GM23338 (cell line): ENCODE measurements at regions not wholly inside any gene's neighbourhood (a gene's known extent, or its start where the extent isn't known, plus 50 kb on each side); places are given as distances from the start of the nearest gene placed in this dataset.

Experiments used
- ATAC-seq: fragments of 200-7000 bp; cut with Tn5 transposase; 3 replicates; pipeline ENCODE4 v1.9.1; 2020
- DNase-seq: peaks from one replicate; pipeline ENCODE4 v3.0.0-alpha.2; 2015; ENCODE audit warnings: low spot score
- H2AFZ ChIP-seq: fragments of 200-600 bp; sonication (generic); 2 replicates; pipeline ENCODE4 v1.8.0; 2016; ENCODE audit warnings: antibody characterized with exemption, mild to moderate bottlenecking, moderate library complexity
- H3F3A ChIP-seq: fragments of 200-600 bp; sonication (generic); replicated peaks from 2 replicates; pipeline ENCODE4 v1.8.0; 2017; ENCODE audit warnings: antibody characterized with exemption, mixed run types, low read depth
- H3K27ac ChIP-seq: fragments of 200-600 bp; sonication (generic); 2 replicates; pipeline ENCODE4 v1.6.1; 2016; ENCODE audit warnings: low read depth
- H3K27me3 ChIP-seq: fragments of 200-600 bp; sonication (generic); 2 replicates; pipeline ENCODE4 v1.8.0; 2016; ENCODE audit warnings: mild to moderate bottlenecking, mixed run types, moderate library complexity; ENCODE audit not compliant: insufficient read depth
- H3K36me3 ChIP-seq: fragments of 200-600 bp; sonication (generic); 2 replicates; pipeline ENCODE4 v1.8.0; 2016; ENCODE audit warnings: mild to moderate bottlenecking; ENCODE audit not compliant: insufficient read depth
- H3K4me1 ChIP-seq: fragments of 200-600 bp; sonication (generic); 2 replicates; pipeline ENCODE4 v1.8.0; 2016; ENCODE audit warnings: mild to moderate bottlenecking, moderate library complexity; ENCODE audit not compliant: insufficient read depth
- H3K4me2 ChIP-seq: fragments of 200-600 bp; sonication (generic); 2 replicates; pipeline ENCODE4 v1.7.1; 2017; ENCODE audit warnings: mixed run types
- H3K4me3 ChIP-seq: fragments of 200-600 bp; sonication (generic); 2 replicates; pipeline ENCODE4 v1.6.1; 2016; ENCODE audit warnings: mixed run types
- H3K79me2 ChIP-seq: fragments of 200-600 bp; sonication (generic); replicated peaks from 2 replicates; pipeline ENCODE4 v1.8.0; 2017; ENCODE audit warnings: mild to moderate bottlenecking; ENCODE audit not compliant: insufficient read depth
- H3K9me2 ChIP-seq: fragments of 200-600 bp; sonication (generic); 2 replicates; pipeline ENCODE4 v1.8.0; 2017; ENCODE audit not compliant: insufficient read depth
- H4K20me1 ChIP-seq: fragments of 200-600 bp; sonication (generic); replicated peaks from 2 replicates; pipeline ENCODE4 v1.8.0; 2017; ENCODE audit warnings: mild to moderate bottlenecking; ENCODE audit not compliant: insufficient read depth
- H3K27ac Mint-ChIP-seq: 2 replicates; pipeline ENCODE4 v1.8.0; 2020; ENCODE audit warnings: inconsistent platforms, mild to moderate bottlenecking, moderate library complexity, mixed read lengths
- H3K27me3 Mint-ChIP-seq: 3 replicates; pipeline ENCODE4 v1.8.0; 2022; ENCODE audit warnings: low read depth, mild to moderate bottlenecking, moderate library complexity, mixed read lengths, inconsistent platforms; ENCODE audit not compliant: insufficient read depth, poor library complexity
- H3K36me3 Mint-ChIP-seq: 3 replicates; pipeline ENCODE4 v1.8.0; 2021; ENCODE audit warnings: low read depth, mild to moderate bottlenecking, inconsistent platforms, moderate library complexity, mixed read lengths
- H3K4me1 Mint-ChIP-seq: 3 replicates; pipeline ENCODE4 v1.8.0; 2020; ENCODE audit warnings: mild to moderate bottlenecking, inconsistent platforms, mixed read lengths
- H3K4me3 Mint-ChIP-seq: 3 replicates; pipeline ENCODE4 v1.8.0; 2021; ENCODE audit warnings: moderate library complexity, mild to moderate bottlenecking, inconsistent platforms, mixed read lengths
- H3K9me3 Mint-ChIP-seq: 3 replicates; pipeline ENCODE4 v1.8.0; 2020; ENCODE audit warnings: moderate library complexity, mild to moderate bottlenecking, inconsistent platforms, mixed read lengths
- EZH2 ChIP-seq: fragments of 200-600 bp; sonication (generic); IDR thresholded peaks from one replicate; pipeline ENCODE4 v1.8.0; 2017; ENCODE audit warnings: antibody characterized with exemption, mild to moderate bottlenecking, low read depth; ENCODE audit not compliant: unreplicated experiment
- STAT1 ChIP-seq: IDR thresholded peaks from one replicate; pipeline ENCODE4 v1.6.1; 2016; ENCODE audit warnings: antibody characterized with exemption; ENCODE audit not compliant: unreplicated experiment
- ZNF331 ChIP-seq: fragments of 250-450 bp; sonication (Bioruptor Pico); IDR thresholded peaks from 2 replicates; pipeline ENCODE4 v1.5.0; 2020; ENCODE audit warnings: low read depth, mild to moderate bottlenecking, moderate library complexity
- ZNF462 ChIP-seq: fragments of 250-450 bp; sonication (Bioruptor Pico); IDR thresholded peaks from 2 replicates; pipeline ENCODE4 v1.5.0; 2020; ENCODE audit warnings: mild to moderate bottlenecking, moderate library complexity

DNA sequence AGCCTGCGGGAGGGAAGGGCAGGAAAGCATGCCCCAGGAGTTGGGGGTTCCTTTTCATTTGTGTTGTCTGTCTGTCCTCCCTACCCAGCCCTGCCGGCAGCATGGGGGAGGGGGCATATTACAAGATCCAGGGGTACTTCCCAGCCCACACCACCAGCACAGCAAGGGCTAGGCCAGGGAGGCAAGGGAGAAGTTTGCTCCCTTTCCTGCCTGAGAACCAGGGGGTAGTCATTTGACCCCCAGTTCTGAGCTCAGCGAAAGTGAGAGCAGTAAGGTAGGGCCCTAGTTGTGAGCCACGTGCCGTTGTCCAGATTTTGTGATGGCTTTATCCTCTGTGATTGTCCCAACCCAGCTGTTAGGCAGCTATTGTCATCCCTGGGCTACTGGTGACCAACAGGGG, 364.7 kb downstream of the BCL11B start:
- Histone ChIP-seq H2AFZ (peak overlapping the region; percentile 88), H3K4me2 (no peak overlapping the region)

More for the DNA sequence above, 364.7 kb downstream of the BCL11B start:
- no peak overlapping the region for H3K4me3 Mint-ChIP-seq
- H3K4me1 ChIP-seq: peaks cover 16% of the 10 kb centered on the region
- H3K9me2 ChIP-seq: no peaks in the 10 kb centered on the region
- H3K27me3 ChIP-seq: no peaks in the 10 kb centered on the region
- no peaks in the 10 kb centered on the region for H4K20me1 ChIP-seq
- H3K4me3 ChIP-seq: no peak overlapping the region
- no peaks in the 10 kb centered on the region for H3F3A ChIP-seq
- no peak overlapping the region for H3K27ac ChIP-seq
- no peaks in the 10 kb centered on the region for H3K36me3 ChIP-seq
- H3K4me1 Mint-ChIP-seq: peaks cover 17% of the 10 kb centered on the region
- H3K9me3 Mint-ChIP-seq: no peaks in the 10 kb centered on the region
- ATAC-seq (peak; percentile 35), DNase-seq (no peak)
- H3K79me2 ChIP-seq: no peaks in the 10 kb centered on the region
- peaks cover 2% of the 10 kb centered on the region for H3K27me3 Mint-ChIP-seq
- H3K27ac Mint-ChIP-seq: no peak overlapping the region; the same call in 1 of the 2 replicates
- no peak for TF ChIP-seq ZNF462 (CRISPR knock-in tag)
- TF ChIP-seq EZH2: no peak
- TF ChIP-seq ZNF331 (CRISPR knock-in tag): no peak
- TF ChIP-seq STAT1: no peak
- no peaks in the 10 kb centered on the region for H3K36me3 Mint-ChIP-seq
